Activated CD4-positive, CD25-positive, alpha-beta regulatory T cell treated with anti-CD3 and anti-CD28 coated beads, Interleukin-2, amount 50 U/mL, for 24 hours (primary cell): ENCODE measurements at regions not wholly inside any gene's neighbourhood (a gene's known extent, or its start where the extent isn't known, plus 50 kb on each side); places are given as distances from the start of the nearest gene placed in this dataset.

Experiments
- ATAC-seq, 2 donors: fragments of 150-1000 bp; cut with Tn5 transposase; one replicate each; pipeline ENCODE4 v1.10.0; 2021; ENCODE audit warnings: mild to moderate bottlenecking in 1 of 2, moderate library complexity in 1 of 2

GRCh38 chr18:42137693-42138375, 182.8 kb downstream of the PIK3C3 start:
- no peak for ATAC-seq

DNA sequence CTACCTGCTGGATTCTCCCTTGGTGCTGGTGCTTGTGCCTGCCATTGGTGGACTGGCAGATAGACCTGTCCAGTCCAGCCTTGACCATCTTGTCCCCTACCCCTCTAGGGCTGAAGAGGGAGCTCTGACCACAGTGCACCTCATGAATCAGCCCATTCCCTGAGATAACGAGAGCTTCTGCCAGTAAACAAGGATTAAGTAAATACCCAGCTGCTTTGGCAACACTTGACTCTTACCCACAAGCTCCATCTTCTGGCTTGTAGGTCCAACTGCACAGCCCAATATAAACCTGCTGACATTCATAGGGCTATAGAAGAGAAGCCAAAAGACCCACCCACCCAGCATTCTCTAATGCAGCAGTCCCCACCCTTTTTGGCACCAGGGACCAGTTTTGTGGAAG, 186.4 kb downstream of the PIK3C3 start:
- ATAC-seq = no peak

GRCh38 chr18:42155024-42155423, 200.0 kb downstream of the PIK3C3 start:
- no peak for ATAC-seq

GRCh38 chr18:42156281-42156680, 201.2 kb downstream of the PIK3C3 start:
- ATAC-seq = no peak

DNA sequence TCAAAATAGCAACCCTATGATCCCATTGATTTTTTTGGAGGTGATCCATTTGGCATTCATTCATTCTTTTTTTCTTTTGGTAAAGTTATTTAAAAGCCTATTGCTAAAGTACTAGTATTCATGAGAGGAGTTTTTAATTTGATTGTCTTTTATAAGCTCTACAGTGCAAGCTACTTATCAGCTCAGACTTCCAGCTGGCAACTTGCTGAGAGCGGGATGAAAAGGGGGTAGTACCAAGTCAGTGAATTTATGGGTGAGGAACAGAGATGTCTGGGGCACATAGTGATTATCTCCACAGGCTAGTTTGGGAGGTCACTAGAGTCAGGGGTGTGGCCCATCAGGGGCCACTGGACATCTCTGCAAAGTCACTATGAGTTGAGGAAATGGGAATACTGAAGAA, 202.4 kb downstream of the PIK3C3 start:
- ATAC-seq = no peak

DNA sequence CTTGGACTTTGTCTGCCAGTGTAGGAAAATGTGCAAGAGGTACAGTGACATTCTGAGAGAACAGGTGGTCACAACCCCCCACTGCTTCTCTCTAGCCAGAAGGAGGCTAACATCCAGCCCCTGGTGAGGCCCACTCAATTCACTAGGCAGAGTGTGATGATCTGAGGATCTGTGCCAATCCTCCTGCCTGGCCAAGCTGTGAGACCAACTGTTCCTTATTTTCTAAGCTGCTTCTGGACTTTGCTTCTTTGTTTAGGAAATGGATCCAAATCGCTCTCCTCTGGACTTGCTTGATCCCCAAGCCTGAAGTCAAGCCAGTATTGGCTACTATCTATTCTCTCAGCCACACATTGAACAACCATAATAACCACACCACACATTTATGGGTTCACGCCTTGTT, 202.8 kb downstream of the PIK3C3 start:
- no peak for ATAC-seq

GRCh38 chr18:42159146-42159545, 204.1 kb downstream of the PIK3C3 start:
- no peak for ATAC-seq

DNA sequence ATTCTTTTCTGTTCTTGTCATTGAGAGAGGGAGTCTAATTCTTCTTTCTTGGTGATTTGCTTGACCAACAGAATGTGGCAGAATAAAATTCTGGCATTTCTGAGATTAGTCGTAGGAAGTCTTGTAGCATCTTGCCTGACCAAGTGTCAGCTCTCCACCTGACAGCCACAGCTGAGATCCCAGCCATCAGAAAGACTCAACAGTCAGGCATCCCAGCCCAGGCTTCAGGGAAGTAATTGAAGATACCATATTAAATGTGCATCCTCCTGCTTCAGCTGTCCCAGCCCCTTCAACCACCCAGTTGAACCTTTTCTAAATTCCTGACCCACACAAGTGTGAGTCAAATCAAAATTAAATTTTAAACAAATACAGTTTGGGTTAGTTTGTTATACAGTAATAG, 208.3 kb downstream of the PIK3C3 start:
- ATAC-seq = no peak

GRCh38 chr18:42164556-42164955, 209.5 kb downstream of the PIK3C3 start:
- ATAC-seq = no peak

DNA sequence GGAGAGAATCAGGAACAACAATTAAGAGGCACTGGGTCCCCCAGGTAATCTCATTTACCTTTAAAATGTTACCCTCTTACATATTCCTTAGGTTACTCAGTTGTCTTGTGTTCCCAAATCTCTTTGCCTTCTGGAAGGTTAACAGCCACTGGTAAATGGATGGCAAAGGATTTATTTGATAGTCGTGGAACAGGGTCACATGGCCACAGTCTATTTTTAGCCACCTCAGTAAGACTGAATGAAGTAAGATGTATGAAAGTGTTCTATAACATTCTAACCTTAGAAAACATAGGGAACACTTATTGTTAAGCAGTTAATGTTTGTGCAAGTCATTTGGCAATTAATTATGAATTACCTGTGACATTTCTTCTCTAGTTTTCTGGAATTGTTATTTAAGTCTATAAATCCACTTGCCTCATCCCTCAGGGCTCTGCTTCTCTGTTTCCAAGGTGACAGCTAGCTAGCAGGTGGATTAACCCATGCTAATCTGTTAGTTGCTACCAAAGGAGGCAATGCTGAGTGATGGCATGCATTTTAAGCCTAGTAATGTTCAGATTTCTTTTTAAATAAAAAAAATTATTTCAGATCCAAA, 211.0 kb downstream of the PIK3C3 start:
- ATAC-seq = no peak

- no peak for ATAC-seq
These were observed 213.5 kb downstream of the PIK3C3 start for GRCh38 chr18:42168487-42168886.

GRCh38 chr18:42168907-42169306, 213.9 kb downstream of the PIK3C3 start:
- ATAC-seq = no peak

DNA sequence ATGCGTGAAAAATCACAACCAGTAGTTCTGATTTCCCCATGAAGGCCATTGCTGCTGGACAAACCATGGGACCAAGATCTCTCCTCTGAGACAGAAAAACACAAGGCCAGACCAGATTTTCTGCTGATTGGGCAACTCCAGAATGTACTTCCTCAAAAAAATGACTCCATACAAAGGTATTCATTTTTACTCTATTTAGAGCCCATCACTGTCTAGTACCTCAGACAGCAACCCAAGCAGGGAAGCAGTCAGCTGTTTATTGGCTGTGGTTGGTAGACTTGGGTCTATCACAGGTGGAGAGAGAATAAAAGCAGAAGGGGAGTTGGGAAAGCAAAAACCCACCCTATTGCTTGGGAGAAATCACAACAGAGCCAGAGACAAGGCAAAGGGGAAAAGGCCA, 219.9 kb downstream of the PIK3C3 start:
- no peak for ATAC-seq

GRCh38 chr18:42176599-42176998, 221.6 kb downstream of the PIK3C3 start:
- ATAC-seq = no peak

DNA sequence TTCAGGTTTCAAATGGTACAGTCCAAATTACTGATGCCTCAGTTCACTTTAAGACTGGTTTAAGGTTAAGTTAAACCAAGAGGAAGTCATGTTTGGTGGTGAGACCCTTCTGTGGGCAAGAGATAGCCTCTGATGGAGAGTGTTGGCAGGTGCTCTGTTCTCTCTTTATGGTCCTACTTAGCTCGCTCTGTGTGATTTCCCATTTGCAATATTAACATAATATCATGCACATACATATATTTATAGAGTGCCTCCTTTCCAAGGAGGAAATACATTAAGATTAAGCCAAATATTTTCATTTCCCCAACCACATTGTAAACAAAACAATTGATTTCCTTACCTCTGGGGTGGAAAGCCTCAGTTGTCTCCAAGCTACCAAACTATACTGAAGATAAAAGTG, 222.4 kb downstream of the PIK3C3 start:
- ATAC-seq = no peak

GRCh38 chr18:42178376-42179080, 223.5 kb downstream of the PIK3C3 start:
- ATAC-seq = no peak

DNA sequence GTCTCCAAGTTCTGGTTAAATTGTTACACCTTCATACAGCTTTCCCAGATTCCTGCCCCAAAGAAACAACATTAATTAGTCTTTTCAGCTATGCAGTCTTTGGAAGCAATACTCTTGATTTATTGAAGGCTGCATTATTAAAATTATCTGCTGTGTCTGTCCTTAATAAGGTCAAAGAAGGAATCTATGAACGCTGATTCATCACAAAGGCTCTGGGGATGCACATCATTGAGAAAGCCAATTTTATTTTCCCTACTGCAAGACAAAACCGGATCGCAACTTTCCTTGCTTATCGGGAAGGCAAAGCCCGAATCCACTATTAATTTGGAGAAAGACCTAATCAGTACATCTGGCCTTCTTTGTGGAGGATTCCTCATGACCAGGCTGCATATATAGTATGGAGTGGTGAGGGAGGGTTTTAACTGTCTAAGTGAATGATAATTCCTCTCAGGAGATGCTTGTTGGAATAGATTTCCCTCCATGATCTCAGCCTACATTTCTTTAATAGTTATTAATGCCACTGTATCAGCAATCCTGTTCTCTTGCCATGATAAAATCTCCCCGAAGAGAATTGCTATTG, 224.6 kb downstream of the PIK3C3 start:
- ATAC-seq = no peak

GRCh38 chr18:42181474-42181873, 226.4 kb downstream of the PIK3C3 start:
- ATAC-seq = no peak

DNA sequence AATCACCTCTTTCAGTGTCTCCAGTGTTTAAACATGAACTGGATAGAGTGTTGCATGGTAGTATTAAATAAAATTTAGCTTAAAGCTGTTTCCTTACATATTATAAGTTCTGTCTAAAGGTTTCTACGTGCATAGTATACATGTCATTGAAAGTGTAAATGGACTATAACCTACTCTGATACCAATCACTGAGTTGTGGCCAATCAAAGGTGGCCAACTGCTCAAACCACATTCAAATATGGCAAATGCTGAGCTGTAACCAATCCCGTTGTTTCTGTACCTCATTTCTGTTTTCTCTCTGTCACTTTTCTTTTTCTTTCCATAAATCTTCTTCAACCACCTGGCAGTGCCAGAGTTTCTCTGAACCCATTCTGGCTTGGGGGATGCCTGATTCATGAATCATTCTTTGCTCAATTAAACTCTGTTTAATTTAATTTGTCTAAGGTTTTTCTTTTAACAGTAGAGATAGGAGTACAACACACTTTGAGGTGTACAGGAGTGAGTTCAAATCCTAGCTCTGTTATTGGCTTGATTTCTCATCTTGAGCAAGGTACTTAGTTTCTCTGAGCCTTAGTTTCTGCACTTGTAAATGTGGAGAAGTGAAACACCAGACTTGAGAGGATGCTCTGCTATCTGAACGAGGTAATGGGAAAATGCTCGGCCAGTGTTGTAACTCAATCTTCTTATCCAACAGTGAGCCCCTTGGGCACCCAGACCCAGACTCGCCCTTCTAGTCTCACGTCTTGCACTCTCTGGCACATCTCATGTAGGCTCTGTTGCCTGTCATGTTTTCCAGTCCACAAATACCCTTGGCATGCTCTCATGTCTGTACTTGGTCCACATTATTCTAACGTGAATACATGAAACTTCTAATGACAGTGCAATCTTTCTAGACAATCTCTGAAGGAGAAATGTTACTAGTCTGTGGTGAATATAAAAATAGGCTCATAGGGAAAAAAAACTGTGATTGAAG, 228.0 kb downstream of the PIK3C3 start:
- no peak for ATAC-seq

GRCh38 chr18:42183746-42184145, 228.7 kb downstream of the PIK3C3 start:
- ATAC-seq = no peak

DNA sequence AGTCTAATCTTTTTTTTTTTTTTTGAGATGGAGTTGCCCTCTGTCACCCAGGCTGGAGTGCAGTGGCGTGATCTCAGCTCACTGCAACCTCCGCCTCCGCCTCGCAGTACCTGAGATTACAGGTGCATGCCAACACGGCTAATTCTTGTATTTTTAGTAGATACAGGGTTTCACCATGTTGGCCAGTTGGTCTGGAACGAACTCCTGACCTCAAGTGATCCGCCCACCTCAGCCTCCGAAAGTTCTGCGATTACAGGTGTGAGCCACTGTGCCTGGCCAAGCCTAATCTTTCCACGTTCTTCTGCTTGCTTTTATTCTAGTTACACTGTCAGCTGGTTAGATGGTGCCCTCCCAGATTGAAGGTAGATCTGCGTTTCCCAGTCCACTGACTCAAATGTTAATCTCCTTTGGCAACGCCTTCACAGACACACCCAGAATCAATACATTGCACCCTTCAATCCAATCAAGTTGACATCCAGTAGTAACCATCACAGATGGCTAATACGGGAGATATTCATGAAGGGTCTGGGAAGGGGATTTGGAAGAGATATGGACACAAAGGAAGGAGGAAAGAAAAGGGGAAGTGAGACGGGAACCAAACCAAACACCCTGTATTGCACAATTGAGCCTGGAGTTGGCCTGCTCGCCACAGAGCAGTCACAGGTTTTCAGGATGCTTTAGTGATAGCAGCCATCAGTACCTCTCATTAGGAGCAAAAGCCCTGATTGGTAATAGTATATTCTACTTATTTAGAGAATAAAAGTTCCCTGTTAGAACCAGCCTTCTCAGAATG, 229.8 kb downstream of the PIK3C3 start:
- ATAC-seq = no peak

DNA sequence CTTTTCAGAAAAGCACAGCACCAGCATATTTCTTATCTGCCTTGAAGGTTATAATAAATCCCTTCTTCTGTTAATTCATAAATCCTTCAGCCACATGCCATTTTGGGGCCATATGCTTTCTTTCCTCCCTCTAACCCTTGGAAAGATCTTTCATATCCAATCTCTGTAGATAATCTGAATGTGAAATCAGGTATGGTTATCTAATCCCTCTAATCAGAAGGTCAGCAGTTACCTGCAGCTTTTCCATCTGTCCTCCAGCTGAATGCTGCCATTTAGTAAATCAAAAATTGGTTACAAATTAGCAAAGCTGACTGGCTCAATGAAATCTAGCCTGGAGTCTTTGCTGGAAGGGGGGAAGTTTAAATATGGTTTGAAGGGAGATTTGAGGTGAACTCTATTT, 230.5 kb downstream of the PIK3C3 start:
- ATAC-seq = no peak
